ENCODE measurements at regions not wholly inside any gene's neighbourhood (a gene's known extent, or its start where the extent isn't known, plus 50 kb on each side); places are given as distances from the start of the nearest gene placed in this dataset.
"Not testable (repeated sequence)": the region's sequence is repeated elsewhere in the genome, so short reads cannot be mapped to it uniquely, and the experiment has no call there.

DNA sequence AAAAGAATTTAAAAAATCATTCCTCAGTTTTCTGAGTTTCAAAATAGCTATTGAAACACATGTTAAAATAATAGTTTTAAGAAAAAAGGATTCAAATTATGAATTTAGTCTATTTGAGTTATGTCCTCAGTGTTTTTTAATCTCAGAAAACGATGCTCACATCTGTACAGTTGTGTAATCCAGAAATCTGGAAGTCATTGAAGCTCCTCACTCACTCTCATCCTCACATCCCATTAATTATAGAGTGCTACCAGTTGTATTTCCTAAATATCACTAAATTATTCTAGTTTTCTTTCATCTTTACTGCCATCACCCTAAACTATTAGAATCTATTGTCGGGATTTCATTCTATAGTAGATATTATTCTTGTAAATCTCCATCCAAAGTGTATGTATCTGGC lies 234.7 kb upstream of the RIMS1 start:
- Histone ChIP-seq H3K9me3 (ENCODE audit: control insufficient read depth, insufficient read depth, low read length) (no peaks in the 10 kb centered on the region), H3K27me3 (ENCODE audit: control insufficient read depth, insufficient read depth, low read length) (no peaks in the 10 kb centered on the region), H3K4me1 (ENCODE audit: control insufficient read depth, insufficient read depth, low read length) (no peaks in the 10 kb centered on the region), H3K36me3 (ENCODE audit: control insufficient read depth, insufficient read depth, low read length) (no peaks in the 10 kb centered on the region), H3K9ac (ENCODE audit: low read depth, low read length) (no peak overlapping the region), H3K4me3 (ENCODE audit: low read depth, low read length) (no peak overlapping the region), H3K27ac (ENCODE audit: low read depth, low read length) (no peak overlapping the region)

DNA sequence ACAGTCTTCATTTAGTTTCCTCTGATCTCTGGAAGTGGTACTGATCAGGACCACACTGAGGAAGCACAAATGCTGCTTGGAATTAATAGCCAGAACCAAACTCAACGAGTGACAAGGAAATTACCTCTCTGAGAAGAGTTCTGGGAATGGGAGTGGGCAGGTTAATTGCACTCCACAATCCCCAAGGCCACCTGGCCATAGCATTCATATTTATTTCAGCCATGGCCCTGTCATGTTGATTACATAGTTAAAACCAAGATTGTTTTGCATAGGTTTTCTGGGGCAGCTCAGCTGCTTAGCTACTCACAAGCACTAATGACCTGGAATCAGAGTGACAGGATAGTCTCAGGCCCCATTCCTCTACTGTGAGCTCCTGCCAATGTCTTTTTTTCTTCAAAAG lies 230.2 kb upstream of the RIMS1 start:
- Histone ChIP-seq H3K36me3 (ENCODE audit: control insufficient read depth, insufficient read depth, low read length) (no peaks in the 10 kb centered on the region), H3K27ac (ENCODE audit: low read depth, low read length) (no peak overlapping the region), H3K27me3 (ENCODE audit: control insufficient read depth, insufficient read depth, low read length) (no peaks in the 10 kb centered on the region), H3K4me3 (ENCODE audit: low read depth, low read length) (no peak overlapping the region), H3K4me1 (ENCODE audit: control insufficient read depth, insufficient read depth, low read length) (no peaks in the 10 kb centered on the region), H3K9ac (ENCODE audit: low read depth, low read length) (no peak overlapping the region), H3K9me3 (ENCODE audit: control insufficient read depth, insufficient read depth, low read length) (no peaks in the 10 kb centered on the region)

DNA sequence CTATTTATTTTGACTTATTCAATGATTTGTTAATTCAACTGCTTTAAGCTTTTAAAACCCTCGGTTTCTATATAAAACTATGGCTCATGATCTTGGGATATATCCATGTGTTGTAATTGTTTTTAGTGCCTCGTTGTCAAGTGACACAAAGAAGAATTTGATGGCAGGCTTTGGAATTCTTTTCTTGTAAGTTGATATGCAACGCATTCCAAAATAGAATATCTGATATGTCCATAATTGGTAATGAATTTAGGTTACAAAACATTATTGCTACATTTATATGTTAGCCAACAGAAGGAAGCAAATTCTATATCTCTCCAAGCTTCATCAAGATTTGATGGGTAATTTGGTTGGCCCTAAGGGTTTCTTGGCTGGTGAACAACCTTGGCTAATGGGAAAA lies 220.4 kb upstream of the RIMS1 start:
- H3K9me3 ChIP-seq (ENCODE audit: control insufficient read depth, insufficient read depth, low read length): no peaks in the 10 kb centered on the region
- H3K27ac ChIP-seq (ENCODE audit: low read depth, low read length): no peak overlapping the region
- H3K27me3 ChIP-seq (ENCODE audit: control insufficient read depth, insufficient read depth, low read length): no peaks in the 10 kb centered on the region
- no peaks in the 10 kb centered on the region for H3K36me3 ChIP-seq (ENCODE audit: control insufficient read depth, insufficient read depth, low read length)
- H3K4me3 ChIP-seq (ENCODE audit: low read depth, low read length): no peak overlapping the region
- no peak overlapping the region for H3K9ac ChIP-seq (ENCODE audit: low read depth, low read length)
- H3K4me1 ChIP-seq (ENCODE audit: control insufficient read depth, insufficient read depth, low read length): no peaks in the 10 kb centered on the region

DNA sequence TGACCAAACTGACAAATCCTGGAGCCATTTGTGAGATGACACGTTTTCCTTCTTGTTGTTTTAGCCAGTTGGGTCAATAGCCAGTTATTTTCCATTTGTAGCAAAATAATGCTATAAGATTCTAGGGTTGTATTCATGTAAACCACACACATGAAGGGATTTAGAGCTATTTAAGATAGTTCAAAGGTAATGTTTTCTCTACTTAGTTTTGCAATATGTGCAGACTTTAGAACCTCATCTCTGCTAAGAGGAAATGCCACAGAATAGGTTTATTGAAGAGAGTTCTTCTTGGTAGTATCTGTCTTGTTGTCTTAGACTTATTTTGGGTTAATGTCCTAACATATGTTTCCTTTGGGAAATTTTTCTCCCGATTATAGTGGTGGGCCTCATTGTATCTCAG lies 213.5 kb upstream of the RIMS1 start:
- Histone ChIP-seq H3K9me3 (ENCODE audit: control insufficient read depth, insufficient read depth, low read length) (no peaks in the 10 kb centered on the region), H3K27ac (ENCODE audit: low read depth, low read length) (no peak overlapping the region), H3K27me3 (ENCODE audit: control insufficient read depth, insufficient read depth, low read length) (no peaks in the 10 kb centered on the region), H3K9ac (ENCODE audit: low read depth, low read length) (no peak overlapping the region), H3K4me1 (ENCODE audit: control insufficient read depth, insufficient read depth, low read length) (0 out of 2 replicates have a peak, but pooled peaks cover 6% of the 10 kb centered on the region), H3K36me3 (ENCODE audit: control insufficient read depth, insufficient read depth, low read length) (no peaks in the 10 kb centered on the region), H3K4me3 (ENCODE audit: low read depth, low read length) (no peak overlapping the region)

DNA sequence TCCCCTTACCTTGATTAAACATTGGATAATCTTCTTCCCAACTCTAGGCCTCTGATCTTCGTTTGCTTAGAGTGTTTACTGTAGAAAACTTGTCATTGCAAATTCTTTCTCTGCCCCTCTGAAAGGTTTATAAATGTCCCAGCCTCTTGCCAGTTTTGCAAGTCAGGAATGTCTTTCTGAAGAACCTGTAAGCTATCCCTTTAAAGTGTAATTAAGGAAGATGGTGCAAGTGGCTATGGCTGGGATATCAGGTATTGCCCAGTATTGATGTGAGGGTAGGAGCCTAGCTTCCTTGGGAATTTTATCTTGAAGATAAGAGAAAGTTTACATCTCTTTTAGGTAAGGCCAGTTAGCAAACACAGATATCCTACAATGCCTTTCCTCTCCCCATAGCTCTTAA lies 211.0 kb upstream of the RIMS1 start:
- Histone ChIP-seq H3K27ac (ENCODE audit: low read depth, low read length) (no peak overlapping the region), H3K27me3 (ENCODE audit: control insufficient read depth, insufficient read depth, low read length) (no peaks in the 10 kb centered on the region), H3K36me3 (ENCODE audit: control insufficient read depth, insufficient read depth, low read length) (no peaks in the 10 kb centered on the region), H3K4me1 (ENCODE audit: control insufficient read depth, insufficient read depth, low read length) (0 out of 2 replicates have a peak, but pooled peaks cover 6% of the 10 kb centered on the region), H3K9me3 (ENCODE audit: control insufficient read depth, insufficient read depth, low read length) (no peaks in the 10 kb centered on the region), H3K4me3 (ENCODE audit: low read depth, low read length) (no peak overlapping the region), H3K9ac (ENCODE audit: low read depth, low read length) (no peak overlapping the region)

DNA sequence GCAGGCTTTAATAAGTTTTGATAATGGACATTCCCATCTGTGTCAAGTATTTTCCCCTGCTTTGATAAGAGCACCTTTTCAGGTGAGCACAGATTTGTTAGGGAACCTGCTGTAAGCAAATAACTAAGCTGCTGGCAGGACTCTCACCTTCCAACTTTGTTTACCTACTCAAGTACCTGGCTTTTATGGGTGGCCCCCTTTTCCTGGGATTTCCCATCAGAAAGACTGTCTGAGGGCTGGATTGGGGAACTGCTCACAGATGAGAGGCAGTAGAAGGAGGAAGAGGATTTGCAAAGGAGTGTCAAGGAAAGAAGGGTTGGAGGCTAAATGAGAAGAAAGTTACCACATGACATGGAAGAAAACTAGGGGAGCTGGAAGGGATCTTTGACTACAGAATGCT lies 210.1 kb upstream of the RIMS1 start:
- Histone ChIP-seq H3K27ac (ENCODE audit: low read depth, low read length) (no peak overlapping the region), H3K4me1 (ENCODE audit: control insufficient read depth, insufficient read depth, low read length) (0 out of 2 replicates have a peak, but pooled peaks cover 6% of the 10 kb centered on the region), H3K9ac (ENCODE audit: low read depth, low read length) (no peak overlapping the region), H3K4me3 (ENCODE audit: low read depth, low read length) (no peak overlapping the region), H3K9me3 (ENCODE audit: control insufficient read depth, insufficient read depth, low read length) (no peaks in the 10 kb centered on the region), H3K36me3 (ENCODE audit: control insufficient read depth, insufficient read depth, low read length) (no peaks in the 10 kb centered on the region), H3K27me3 (ENCODE audit: control insufficient read depth, insufficient read depth, low read length) (no peaks in the 10 kb centered on the region)

DNA sequence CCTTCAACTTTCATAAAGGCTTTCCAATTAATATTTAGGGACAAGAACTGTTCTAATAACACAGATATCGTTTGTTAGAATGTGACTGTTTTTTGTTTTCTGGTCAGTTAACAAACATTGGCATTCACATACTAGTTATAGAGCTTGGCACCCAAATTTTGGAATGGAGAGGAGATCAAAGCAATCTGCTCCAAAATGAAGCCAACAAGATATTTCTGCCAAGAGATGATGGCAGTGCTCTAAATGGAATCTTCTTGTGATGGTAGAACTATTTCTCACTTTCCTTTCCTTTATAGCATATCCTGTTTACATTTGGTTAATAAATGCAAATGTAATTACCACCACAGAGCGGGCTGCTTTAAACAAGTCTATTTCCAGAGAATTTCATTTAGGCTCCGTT lies 208.3 kb upstream of the RIMS1 start:
- no peak overlapping the region for H3K4me3 ChIP-seq (ENCODE audit: low read depth, low read length)
- H3K4me1 ChIP-seq (ENCODE audit: control insufficient read depth, insufficient read depth, low read length): 0 out of 2 replicates have a peak, but pooled peaks cover 6% of the 10 kb centered on the region
- H3K9me3 ChIP-seq (ENCODE audit: control insufficient read depth, insufficient read depth, low read length): no peaks in the 10 kb centered on the region
- no peaks in the 10 kb centered on the region for H3K27me3 ChIP-seq (ENCODE audit: control insufficient read depth, insufficient read depth, low read length)
- H3K27ac ChIP-seq (ENCODE audit: low read depth, low read length): no peak overlapping the region
- no peak overlapping the region for H3K9ac ChIP-seq (ENCODE audit: low read depth, low read length)
- H3K36me3 ChIP-seq (ENCODE audit: control insufficient read depth, insufficient read depth, low read length): no peaks in the 10 kb centered on the region

DNA sequence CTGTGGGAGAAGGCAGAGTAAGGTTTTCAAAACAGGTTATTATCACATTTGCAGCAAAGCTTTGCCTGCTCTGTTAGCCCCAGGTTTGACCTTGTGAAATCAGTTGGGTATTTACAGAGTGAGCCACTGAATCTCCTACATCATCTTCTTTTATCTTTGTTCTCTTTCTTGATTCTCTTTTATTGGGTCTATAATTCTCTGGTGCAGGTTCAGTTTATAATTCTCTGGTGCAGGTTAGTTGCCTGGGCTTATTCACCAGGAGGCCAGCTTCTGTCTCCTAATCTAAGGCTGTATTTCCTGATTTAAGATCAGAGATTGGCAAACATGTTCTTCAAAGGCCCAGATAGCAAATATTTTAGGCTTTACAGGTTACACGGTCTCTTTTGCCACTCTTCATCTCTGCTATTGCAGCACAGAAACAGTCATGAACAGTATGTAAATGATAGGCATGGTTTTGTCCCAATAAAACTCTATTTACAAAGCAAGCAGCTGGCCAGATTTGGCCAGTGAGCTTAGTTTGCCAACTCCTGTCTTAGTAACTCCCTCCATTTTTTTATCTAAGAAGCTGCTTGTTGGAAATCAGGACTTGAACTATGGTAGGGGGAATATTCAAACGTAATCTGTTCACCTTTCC lies 205.0 kb upstream of the RIMS1 start:
- Histone ChIP-seq H3K27ac (ENCODE audit: low read depth, low read length) (no peak overlapping the region), H3K9ac (ENCODE audit: low read depth, low read length) (no peak overlapping the region), H3K36me3 (ENCODE audit: control insufficient read depth, insufficient read depth, low read length) (no peaks in the 10 kb centered on the region), H3K4me1 (ENCODE audit: control insufficient read depth, insufficient read depth, low read length) (no peaks in the 10 kb centered on the region), H3K4me3 (ENCODE audit: low read depth, low read length) (no peak overlapping the region), H3K27me3 (ENCODE audit: control insufficient read depth, insufficient read depth, low read length) (no peaks in the 10 kb centered on the region), H3K9me3 (ENCODE audit: control insufficient read depth, insufficient read depth, low read length) (no peaks in the 10 kb centered on the region)

DNA sequence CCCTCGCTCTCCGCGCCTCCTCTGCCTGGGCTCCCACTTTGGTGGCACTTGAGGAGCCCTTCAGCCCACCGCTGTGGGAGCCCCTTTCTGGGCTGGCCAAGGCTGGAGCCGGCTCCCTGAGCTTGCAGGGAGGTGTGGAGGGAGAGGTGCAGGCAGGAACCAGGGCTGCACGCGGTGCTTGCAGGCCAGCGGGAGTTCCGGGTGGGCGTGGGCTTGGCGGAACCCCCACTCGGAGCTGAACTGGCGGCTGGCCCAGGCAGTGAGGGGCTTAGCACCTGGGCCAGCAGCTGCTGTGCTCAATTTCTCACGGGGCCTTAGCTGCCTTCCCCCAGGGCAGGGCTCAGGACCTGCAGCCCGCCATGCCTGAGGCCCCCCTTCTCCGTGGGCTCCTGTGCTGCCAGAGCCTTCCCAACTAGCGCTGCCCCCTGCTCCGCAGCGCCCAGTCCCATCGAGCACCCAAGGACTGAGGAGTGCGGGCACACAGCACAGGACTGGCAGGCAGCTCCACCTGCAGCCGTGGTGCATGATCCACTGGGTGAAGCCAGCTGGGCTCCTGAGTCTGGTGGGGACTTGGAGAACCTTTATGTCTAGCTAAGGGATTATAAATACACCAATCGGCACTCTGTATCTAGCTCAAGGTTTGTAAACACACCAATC lies 200.2 kb upstream of the RIMS1 start:
- not testable (repeated sequence) for H3K36me3 ChIP-seq (ENCODE audit: control insufficient read depth, insufficient read depth, low read length); H3K27me3 ChIP-seq (ENCODE audit: control insufficient read depth, insufficient read depth, low read length); H3K4me3 ChIP-seq (ENCODE audit: low read depth, low read length); H3K27ac ChIP-seq (ENCODE audit: low read depth, low read length); H3K4me1 ChIP-seq (ENCODE audit: control insufficient read depth, insufficient read depth, low read length); H3K9me3 ChIP-seq (ENCODE audit: control insufficient read depth, insufficient read depth, low read length); H3K9ac ChIP-seq (ENCODE audit: low read depth, low read length)

DNA sequence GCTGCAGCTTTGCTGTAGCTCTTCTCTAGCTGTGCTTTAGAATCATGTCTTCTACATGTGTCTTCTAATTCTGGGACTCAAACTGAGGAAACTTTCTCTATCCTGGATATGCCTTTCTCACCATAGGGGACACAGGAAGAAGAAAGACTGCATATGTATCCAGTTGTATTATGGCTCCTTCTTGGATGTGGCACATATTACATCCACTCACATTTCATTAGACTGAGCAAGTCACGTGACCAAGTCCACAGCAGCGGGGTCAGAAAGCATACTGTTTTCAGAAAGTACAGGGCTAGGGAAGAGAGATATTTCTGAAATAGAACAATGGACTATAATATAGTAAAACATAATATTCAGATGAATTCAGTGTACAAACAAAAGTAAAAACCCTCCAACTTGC lies 187.6 kb upstream of the RIMS1 start:
- H3K4me3 ChIP-seq (ENCODE audit: low read depth, low read length): no peak overlapping the region
- H3K27me3 ChIP-seq (ENCODE audit: control insufficient read depth, insufficient read depth, low read length): no peaks in the 10 kb centered on the region
- no peaks in the 10 kb centered on the region for H3K4me1 ChIP-seq (ENCODE audit: control insufficient read depth, insufficient read depth, low read length)
- no peak overlapping the region for H3K9ac ChIP-seq (ENCODE audit: low read depth, low read length)
- no peaks in the 10 kb centered on the region for H3K36me3 ChIP-seq (ENCODE audit: control insufficient read depth, insufficient read depth, low read length)
- no peaks in the 10 kb centered on the region for H3K9me3 ChIP-seq (ENCODE audit: control insufficient read depth, insufficient read depth, low read length)
- no peak overlapping the region for H3K27ac ChIP-seq (ENCODE audit: low read depth, low read length)

DNA sequence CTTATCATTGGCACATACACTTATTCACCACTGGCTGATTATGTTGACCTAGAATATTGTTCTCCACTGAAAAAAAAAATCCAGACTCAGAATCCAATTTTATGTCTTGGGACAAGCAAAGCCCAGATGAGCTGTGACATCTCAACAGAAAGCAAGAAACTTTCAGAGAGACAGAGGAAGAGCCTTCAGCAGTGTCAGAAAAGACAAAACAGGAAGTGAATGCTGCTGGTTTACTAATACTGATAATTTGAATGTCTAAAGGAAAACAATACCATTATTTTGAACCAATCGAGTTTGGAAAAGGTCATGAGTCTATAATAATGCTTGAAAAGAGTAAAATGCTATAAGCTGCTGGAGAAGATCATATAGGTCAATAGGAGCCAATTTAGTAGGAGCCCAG lies 179.8 kb upstream of the RIMS1 start:
- no peak overlapping the region for H3K4me3 ChIP-seq (ENCODE audit: low read depth, low read length)
- peaks cover 11% of the 10 kb centered on the region; the same call in 1 of the 2 replicates for H3K4me1 ChIP-seq (ENCODE audit: control insufficient read depth, insufficient read depth, low read length)
- H3K27ac ChIP-seq (ENCODE audit: low read depth, low read length): no peak overlapping the region
- no peak overlapping the region for H3K9ac ChIP-seq (ENCODE audit: low read depth, low read length)
- H3K9me3 ChIP-seq (ENCODE audit: control insufficient read depth, insufficient read depth, low read length): no peaks in the 10 kb centered on the region
- H3K27me3 ChIP-seq (ENCODE audit: control insufficient read depth, insufficient read depth, low read length): no peaks in the 10 kb centered on the region
- no peaks in the 10 kb centered on the region for H3K36me3 ChIP-seq (ENCODE audit: control insufficient read depth, insufficient read depth, low read length)
